ENCODE measurements at regions not wholly inside any gene's neighbourhood (a gene's known extent, or its start where the extent isn't known, plus 50 kb on each side); places are given as distances from the start of the nearest gene placed in this dataset.

DNA sequence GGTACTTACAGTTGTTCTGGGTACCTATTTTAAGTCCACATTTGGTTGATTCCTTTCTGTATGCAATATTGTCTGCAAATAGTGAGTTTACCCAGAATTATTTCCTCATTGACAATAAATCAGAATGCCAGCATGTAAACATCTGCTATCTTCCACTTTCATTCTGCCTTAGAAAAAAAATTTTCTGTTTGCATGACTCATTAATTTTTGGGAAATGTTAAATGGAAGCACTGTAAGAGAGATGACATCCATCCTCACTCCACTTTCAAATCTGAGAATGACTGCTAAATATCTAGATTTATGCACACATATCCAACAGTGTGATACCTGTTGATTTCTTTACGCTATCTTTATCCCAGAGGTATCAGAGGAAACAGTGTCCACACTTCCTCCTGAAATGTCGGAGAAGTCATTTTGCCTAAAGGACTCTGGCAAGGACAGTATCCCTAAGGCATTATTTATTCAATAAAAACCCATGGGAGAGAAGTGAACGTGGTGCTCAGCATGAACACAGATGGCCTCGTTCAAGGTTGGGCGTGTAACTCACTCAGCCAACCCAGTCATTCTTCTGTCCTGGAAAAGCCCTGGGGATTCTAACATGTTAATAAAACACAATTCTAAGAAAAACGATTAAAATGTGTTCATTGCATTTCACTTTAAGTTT, 780.9 kb downstream of the QKI start:
- no peak for DNase-seq

DNA sequence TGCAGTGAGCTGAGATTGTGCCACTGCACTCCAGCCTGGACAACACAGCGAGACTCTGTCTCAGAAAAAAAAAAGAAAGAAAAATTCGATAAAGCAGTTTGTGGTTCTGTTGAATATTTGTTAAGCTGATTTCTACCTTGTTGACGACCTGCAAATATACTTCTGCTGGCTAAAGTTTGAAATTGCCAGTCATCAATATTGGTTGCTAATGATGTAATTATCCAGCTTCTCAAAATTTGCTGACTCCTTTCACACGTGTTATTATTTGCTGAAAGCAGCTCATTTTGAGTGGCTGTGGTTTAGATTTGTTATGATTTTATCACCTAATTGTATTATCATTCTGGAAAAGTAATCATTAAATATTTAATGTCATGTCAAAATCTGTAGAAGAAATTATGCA, 774.3 kb downstream of the QKI start:
- no peak for DNase-seq

DNA sequence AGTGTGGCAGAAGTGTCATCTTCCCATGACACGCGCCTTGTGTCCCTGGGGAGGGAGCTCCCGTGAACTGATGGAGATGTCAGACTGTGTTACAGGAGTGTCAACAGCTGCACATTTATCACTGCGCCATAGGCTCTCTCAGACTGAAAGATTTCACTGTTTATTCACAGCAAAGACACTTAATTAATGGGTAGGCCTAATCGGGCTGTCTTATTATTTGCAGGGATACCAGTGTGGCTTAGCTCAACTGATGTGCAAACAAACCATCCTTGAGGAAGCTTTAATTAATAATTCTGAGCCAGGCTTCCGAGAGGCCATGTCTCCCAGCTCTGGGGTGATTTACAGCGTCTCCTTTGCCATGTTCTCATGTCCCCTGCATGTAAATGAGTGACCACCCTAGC, 771.0 kb downstream of the QKI start:
- no peak for DNase-seq

DNA sequence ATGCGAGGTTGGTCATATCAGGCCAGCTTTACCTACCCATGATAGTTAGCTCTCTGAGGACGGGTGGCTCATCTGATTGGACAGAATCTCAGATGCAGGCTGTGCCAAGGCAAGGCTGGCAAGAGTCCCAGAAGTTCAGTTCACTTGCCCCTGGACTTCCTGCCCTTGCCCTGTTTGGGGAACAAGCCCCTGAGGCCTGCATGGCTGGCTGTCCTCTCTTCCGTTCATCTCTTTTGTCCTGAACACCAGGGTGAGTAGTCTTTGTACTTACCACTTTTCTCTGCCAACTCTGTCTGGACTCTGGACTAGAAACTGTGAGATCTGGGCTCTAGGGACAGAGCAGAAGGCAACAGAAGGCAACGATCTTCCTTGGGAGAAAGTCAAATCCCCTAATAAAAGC, 769.9 kb downstream of the QKI start:
- no peak for DNase-seq

DNA sequence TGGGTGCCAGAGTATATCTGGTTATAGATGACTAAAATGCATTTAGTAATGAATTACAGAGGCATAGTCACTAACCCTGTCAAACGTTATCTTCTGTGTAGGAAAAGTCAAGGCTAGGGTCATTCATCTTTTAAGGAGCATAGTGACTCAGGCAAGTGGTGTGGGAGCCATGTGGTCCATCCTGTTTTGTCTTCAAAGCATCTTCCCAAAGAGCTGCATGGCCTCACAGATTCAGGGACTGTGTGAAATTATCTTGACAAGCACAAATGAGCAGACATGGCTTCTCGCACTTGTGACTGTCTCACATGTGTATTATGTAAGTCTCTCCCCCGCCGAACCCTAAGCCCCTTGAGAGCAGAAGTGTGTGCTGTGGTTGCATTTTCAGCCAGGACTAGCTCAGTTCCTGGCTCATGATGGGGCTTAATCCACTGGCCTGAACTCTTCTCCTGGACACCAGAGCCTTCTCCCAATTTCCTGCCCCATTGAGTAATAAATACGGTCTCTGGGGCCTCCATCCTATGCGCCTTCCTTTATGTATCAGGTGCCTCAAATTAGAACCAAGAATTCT, 769.1 kb downstream of the QKI start:
- no peak for DNase-seq

DNA sequence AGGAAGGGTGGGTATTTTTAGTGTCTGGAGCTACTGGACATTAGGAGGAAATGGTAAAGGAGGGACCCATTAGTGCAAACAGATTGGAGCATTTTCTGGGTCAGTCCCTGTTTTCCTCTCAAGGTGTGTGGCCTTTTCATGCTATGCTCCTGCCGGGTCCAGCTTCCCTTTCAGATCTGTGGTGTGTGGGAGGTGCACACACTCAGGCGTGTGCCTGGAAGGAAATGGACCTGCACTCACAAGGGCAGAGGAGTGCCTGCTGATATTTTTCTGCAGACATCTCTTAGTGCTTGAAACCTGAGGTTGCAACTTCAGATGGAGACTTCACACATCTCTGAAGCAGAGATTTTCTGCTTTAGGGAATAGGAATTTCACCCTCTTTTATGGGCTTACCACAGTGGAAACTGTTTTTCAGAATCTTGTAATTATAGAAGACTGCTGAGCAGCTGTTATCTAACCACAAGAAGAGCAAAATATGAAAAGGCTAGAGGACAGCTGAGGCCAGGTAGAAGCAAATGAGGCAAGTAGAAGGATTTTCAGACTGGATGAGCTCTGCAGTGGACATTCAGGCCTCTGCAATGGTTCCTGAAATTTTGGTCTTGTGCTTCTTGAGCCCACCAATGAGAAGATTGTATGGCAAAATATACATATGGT, 764.3 kb downstream of the QKI start:
- DNase-seq: no peak

DNA sequence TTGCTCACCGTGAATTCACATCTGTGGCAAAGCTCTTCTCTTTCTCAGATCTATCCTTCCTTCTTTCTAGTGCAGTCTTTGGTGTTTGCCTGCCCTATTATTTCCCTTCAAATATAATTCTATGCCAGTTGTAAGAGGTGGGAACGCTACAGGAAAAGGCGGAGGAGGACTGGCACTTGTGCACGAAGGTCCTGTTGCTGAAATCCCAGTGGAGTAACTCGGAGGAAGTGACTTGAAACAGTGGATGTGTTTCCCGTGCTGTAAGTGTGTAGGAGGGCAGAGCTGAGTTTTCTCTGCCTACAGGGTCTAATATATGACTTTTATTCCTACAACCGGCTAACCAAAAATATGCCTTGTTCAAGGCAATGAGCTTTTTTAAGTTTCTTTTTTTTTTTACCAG, 754.8 kb downstream of the QKI start:
- no peak for DNase-seq

DNA sequence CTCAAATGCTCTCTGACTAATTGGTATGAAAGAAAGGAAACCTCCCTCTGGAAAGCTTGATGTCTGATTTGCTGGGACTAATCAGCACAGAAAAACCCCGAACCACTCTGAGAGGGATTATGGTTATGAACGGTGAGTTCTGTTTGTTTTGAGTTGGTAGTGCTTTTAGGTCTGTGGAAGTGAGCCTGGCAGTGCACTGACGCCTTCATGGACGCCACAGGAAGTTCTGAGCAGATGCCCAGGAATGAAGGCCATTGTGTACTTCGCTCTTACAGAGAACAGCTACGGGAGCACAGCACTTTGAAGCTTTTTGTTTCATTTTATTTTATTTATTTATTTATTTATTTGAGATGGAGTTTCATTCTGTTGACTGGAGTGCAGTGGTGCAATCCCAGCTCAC, 754.1 kb downstream of the QKI start:
- DNase-seq: no peak

DNA sequence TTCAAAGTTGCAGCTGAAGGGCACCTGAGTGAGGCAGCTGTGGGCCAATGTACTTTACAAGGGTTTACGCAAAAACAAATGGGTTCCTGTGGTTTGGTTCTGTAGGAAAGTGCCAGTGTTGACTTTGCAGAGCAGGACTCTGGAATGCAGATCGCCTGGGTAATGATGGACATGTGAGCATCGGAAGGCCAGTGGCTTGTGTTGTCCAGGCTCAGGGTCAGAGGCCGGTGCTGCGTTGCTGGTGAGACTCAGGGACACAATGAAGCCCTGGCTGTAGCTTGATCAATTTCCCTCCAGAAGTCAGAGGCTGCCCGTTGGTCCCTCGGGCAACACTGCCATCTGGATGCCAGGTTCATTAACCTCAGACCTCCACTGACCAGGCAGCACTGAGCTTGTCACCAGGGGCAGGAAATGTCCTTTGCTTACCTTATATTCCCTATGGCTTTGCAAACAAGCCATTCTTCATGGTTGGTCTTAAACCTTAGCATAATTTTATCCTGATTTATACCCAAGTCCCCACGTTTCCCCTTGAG, 753.4 kb downstream of the QKI start:
- no peak for DNase-seq

DNA sequence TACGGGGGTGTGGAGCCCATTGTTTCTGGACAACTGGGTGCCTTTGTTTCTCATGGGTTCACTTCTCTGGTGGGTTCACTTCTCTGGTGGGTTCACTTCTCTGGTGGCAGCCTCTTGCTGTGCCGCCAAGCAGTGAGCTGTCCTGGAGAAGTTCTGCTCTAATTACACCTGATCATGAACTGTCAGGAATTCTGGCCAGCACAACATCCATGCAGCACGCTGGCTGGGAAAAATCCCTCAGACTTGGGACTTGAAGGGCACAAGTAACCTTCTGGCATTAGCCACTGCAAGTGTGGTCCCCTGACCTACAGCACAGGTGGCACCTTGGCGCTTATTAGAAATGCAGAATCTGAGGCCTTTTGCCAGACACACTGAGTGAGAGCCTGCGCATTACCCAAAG, 752.5 kb downstream of the QKI start:
- no peak for DNase-seq

DNA sequence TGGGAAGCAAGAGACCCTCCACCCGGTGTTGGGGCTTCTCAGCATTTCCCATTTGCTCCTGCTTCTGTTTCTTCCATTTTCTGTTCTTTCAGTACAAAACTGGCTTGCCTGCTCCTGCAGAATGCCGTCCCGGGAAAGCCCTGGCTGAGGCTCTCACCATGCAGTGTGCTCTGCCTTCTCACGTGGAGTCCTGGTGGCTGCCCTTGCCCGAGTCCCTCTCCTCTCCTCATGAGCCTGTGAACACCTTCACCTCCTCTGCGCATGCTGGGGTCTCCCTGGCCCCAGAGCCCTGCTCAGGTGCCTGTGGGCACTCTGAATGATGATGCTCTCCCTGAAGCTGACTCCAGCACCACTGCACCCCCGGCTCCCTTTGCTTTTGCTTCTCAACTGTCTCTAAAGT, 752.0 kb downstream of the QKI start:
- DNase-seq: no peak

DNA sequence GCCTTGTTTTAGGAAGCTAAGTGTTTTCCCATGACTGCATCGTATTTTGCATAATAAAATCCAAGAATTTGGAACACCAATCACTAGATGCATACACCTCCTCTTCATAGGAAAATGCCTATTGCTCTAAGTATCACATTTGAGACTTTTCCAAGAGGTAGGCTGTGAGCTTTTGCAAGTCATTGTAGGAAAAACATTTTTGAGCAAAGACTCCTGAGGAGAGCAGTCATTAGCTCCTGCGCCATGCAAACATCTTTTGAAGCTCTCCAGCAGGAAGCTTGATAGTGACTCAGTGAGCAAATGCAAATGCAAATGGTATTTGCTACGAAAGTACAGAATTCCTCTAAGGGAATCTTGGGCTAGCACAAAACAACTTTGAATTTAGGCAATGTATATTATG, 750.4 kb downstream of the QKI start:
- DNase-seq: no peak

DNA sequence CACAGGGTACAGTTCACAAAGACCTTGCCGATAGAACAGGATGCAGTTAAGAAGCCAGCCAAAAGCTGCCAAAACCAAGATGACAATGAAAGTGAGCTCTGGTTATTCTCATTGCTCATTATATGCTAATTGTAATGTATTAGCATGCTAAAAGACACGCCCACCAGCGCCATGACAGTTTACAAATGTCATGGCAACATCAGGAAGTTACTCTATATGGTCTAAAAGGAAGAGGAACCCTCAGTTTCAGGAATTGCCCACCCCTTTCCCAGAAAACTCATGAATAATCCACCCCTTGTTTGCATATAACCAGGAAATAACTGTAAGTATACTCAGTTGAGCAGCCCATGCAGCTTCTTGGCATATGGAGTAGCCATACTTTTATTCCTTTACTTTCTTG, 748.7 kb downstream of the QKI start:
- DNase-seq: no peak

DNA sequence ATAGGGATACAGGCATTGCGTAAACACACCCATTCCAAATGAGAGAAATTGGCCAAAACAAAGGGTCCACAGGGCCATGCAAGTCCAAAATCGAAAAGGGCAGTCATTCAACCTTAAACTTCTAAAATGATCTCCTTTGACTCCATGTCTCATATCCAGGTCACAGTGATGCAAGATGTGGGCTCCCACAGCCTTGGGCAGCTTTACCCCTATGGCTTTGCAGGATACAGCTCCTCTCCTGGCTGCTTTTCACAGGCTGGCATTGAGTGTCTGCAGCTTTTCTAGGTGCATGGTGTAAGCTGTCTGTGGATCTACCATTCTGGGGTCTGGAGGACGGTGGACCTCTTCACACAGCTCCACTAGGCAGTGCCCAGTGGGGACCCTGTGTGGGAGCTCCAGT, 744.5 kb downstream of the QKI start:
- no peak for DNase-seq

DNA sequence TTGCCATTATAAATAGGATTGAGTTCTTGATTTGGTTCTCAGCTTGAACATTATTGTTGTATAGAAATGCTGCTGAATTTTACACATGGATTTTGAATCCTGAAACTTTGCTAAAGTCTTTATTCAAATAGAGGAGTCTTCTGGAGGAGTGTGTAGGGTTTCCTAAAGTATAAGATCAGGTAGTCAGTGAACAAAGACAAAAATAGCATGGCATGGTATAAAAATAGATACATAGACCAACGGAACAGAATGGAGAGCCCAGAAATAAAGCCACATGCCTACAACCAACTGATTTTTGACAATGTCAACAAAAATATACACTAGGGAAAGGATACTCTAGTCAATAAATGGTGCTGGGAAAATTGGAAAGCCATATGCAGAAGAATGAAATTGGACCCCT, 740.1 kb downstream of the QKI start:
- DNase-seq: no peak

DNA sequence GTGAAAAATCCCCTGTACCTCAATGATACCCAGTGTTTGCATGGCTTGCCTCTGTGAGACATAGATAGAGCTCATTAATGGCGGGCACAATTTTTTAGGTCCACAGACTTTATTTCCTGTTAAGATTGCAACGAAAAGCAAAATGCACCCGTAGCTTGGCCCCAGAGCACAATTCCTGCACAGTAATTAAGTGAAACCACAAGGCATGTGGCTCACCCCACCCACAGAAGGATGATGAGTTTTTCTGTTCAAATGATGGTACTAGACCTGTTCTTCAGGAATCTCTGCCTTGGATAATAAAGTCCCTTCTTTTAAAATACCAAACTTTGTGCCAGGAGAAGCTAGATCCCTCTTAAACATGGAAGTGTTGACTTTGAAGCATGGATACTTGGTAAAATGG, 738.1 kb downstream of the QKI start:
- no peak for DNase-seq

DNA sequence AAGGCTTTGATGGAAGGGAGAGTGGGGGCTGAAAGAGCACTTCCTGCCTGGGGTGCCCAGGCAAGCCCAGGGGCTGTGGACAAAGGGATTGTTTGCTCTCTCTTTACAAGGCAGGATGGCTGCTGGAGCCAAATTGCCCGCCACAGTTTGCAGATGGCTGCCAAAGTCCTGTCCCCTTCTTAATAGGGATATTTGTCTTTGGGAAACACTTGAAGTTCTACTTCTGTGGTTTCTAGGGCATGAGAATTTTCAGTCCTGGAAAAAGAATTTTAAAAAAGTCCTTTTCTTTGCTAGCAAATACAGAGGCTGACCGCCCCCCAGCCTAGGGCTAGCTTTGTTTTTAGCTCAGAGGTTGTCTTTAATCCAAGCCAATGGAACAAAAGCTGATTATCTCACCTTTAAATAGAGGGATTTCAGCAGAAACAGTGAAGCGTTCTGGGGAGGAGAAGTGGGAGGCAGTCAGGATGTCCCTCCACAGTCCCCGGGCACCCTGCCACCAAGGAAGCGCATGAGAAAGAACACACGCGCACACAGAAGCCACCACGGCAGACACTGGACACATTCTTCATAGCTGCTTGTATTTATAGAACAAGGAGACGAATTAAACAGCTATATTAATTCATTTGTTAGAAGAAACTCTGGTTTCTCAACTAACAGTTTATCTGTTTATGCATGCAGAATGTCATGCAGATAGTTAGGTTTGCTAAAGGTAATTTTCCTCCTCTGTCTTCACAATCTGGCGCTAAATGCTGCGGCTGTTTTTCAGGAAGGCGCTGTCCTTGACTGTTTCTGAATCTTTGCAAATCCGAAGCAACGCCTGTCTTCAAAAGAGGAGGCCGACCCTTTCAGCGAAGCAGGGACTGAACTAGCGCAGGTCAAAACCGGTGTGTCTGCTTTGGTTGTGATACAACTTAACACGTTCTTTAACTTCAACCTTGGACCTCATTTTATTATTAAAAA, 736.9 kb downstream of the QKI start:
- DNase-seq: no peak

DNA sequence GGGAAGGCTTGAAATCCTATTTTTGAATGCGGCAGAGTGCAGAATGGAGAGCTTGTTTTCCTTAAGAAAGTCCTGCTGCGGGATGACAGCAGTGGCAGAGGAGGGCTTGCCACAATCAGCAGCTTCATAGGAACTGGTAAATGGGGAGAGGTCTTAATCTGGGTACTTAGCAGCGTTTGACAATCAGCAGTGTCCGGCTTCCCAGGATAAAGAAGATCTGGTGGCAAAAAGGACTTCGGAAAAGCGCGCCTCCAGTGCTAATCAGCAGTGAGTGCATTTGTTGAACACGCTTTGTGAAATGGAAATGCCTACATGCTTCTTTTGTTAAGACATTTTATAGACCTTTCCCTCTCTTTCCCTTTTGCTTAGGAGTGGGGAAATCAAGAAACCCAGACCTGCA, 735.7 kb downstream of the QKI start:
- DNase-seq: no peak

DNA sequence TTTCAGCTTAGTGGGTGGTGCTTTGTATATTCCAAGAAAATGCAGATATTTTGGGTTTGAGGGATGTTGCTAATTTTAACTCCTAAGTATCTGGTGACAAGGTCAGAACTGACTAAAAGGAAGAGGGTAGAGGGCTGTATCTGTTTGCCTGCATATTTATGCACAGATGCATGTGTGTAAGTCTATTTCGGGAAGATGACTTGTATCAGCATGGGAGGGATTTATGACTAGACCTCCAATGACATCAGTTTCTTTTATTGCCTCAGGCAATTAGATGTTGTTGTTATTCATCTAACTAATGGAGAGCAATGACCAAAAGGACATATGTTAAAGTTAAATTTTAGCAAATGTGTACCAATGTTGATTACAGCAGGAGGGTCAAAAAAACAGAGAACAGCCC, 734.3 kb downstream of the QKI start:
- DNase-seq: no peak

DNA sequence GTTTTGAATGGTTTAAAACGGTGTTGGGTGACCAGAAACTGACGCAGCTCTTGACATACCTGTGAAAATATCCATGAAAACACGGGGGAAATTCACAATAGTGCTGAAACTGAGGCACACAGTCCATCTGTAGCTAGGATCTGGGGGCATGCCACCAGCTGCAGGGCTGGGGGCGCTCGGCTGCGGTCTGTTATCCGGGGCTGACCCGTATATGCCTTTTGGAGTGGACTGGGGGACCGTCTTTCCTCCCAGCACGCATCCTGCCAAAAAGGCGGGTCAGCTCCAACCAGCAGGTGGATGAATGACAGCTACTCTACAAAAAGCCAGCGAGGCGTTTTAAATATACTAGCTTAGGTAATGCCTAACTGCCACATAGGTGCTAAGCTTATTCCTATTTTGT, 729.8 kb downstream of the QKI start:
- no peak for DNase-seq

DNA sequence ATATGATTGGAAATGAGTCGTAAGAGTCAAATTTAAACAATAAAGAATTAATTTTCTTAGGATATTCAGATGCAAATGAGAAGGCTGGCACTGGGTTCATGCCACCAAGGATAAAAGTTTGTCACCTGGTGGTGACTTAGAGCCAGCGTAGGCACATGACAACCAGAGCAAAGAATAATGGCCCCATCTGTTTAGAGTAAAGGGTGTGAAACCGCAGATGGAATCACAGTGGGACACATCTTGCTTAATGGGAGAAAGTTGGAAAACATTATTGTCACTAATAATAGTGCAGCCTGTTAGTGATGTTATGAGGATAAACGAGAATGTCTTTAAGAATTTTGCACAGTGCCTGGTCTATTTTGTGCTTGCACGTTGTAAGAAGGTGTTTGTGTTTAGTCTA, 727.8 kb downstream of the QKI start:
- DNase-seq: no peak

DNA sequence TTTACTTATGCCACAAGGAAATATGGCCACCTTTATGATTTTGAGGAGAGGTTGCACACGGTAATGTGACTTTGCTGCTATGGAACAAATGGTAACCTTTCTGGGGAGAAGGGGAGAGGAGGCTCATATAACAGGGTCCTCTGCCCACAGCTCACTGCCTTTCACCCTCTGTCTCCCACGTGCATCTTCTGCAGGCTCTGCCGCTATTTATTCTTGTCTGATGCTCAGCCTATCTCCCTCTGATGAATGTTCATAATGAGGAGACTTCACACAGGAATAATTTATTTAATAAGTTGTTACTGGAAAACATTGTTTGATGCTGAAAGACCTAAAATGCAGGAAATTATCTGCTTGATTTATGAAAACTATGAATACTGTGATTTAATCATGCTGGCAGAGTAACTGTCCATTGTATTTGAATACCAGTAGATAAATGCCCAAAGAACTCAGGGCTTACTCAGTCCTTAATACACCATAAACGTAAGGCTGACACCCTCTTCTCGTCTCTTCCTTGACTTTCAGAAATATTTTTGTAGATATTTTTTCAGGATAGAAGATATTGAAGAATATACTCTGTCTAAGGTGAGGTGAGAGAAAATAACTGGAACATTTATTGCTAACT, 721.1 kb downstream of the QKI start:
- no peak for DNase-seq

DNA sequence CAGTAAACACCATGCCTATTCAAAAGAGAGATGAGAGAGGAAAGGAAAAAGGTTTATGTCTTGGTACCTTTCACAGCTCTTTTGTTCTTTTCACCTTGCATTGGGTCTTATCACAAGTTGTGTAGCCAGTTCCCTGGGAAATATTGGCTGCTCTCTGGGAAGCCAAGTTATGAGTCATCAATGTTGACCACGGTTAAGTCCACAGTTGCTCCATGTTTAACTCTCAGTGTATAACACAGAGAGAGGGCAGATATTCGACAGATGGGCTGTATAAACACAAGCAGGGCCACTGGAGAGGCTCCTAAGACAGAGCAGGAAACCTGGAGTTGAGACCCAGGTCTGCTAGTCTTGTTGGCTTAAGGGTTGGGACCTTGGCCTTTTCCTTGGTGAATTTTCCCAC, 718.6 kb downstream of the QKI start:
- DNase-seq: no peak

Measured in activated effector memory CD4-positive, alpha-beta T cell treated with Interleukin-2 at 50 U/mL for 16 hours (primary cell).